ELR (cell line): ENCODE measurements at regions not wholly inside any gene's neighbourhood (a gene's known extent, or its start where the extent isn't known, plus 50 kb on each side); places are given as distances from the start of the nearest gene placed in this dataset.
A peak's percentile ranks its signal among the peaks of the same experiment; 100 is the strongest.
"Not testable (repeated sequence)": the region's sequence is repeated elsewhere in the genome, so short reads cannot be mapped to it uniquely, and the experiment has no call there.

ENCODE experiments used
- DNase-seq: peaks from one replicate; pipeline ENCODE4 v3.0.0-alpha.2; 2015; ENCODE audit warnings: low read depth

DNA sequence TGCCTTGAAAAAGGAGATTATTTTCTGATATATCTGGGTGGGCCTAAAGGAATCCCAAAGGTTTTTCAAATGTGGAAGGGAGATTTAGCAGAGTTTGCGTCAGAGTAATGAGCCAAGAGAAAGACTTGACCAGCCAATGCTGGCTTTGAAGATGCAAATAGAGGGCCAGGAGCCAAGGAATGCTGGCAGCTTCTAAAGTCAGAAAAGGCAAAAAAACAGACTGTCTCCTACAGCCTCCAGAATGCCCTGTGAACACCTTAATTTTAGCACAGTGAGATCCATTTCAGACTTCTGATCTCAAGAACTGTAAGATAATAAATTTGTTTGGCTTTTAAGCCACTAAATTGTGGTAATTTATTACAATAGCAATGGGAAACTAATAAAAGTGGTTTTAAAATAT lies 122.6 kb upstream of the FREM1 start:
- no peak for DNase-seq

DNA sequence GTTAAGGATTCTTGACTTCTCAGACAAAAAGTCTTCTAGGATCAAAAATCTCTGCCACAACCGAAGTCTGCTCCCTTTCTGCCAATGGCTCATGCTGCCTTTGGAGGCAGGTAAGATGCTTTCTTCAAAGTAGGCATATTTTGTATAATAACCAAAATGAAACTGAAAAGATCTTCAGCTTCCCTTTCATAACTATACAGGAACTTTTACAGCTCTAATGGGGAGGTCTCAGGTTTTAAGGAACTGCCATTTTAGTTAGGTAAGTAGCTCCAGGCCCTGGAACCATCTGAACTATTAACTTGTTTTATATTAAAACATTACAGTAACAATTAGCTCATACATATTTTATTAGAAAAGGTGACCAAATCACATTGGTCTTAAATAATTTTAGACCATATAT lies 110.9 kb upstream of the FREM1 start:
- DNase-seq, result no peak

DNA sequence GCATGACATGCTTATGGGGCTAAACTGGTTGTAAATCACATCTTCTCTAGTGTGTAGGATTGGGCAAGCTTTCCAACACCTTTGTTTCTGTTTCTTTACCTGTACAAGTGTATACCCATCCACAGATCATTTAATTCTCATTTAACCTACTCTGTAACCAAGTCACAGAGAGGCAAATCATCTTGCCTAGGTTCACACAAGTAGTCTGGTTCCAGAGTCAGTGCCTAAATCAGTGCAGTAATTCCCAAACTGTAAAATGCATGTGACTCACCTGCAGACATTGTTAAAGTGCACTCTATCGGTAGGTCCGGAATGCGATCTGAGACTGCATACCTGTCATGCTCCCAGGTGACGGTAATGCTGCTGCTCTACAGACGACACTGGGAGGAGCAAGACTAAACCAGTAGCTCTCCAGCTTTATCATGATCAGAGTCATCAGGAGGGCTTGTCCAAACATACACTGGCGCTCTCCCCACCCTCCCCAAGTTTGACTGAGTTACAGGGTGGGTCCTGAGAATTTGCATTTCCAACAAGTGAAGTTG lies 107.9 kb upstream of the FREM1 start:
- no peak for DNase-seq

DNA sequence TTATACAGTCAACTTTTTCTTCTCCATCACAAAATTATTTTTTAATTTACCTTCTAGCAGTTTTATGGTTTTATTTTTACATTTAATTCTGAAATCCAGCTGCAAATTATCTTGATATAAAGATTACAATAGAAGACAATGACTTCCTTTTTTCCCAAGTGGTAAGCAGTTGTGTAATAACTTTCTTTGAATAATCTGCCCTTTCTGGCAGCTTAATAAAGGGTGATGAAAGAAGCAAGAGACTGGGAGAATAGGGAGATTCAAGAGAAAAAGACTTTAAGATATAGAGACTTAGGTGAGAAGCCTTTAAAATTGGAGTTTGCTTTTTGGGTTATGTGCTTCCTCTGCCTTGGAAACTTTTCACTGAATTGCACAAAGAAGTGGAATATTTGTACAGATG lies 100.4 kb upstream of the FREM1 start:
- DNase-seq, result no peak

- DNase-seq, result no peak
These were observed 97.5 kb upstream of the FREM1 start for GRCh38 chr9:15007698-15008097.

DNA sequence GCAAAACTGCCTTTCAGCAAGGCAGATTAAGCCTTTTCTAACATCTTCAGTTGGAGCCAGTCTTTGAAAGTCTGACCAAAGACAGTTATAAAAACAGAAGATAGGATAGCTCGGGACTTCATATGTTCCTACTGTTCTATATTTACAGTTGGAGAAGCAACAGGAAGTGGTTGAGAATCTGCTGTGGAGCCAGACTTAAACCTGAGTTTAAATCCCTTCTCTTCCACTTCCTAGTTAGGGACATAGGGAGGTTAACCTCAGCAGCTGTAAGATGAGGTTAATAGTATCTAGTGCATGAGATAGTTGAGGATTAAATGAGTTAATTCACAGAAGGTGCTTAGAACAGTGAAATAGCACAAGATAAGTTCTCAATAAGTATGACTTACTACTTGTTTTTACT lies 84.5 kb upstream of the FREM1 start:
- DNase-seq, result no peak

DNA sequence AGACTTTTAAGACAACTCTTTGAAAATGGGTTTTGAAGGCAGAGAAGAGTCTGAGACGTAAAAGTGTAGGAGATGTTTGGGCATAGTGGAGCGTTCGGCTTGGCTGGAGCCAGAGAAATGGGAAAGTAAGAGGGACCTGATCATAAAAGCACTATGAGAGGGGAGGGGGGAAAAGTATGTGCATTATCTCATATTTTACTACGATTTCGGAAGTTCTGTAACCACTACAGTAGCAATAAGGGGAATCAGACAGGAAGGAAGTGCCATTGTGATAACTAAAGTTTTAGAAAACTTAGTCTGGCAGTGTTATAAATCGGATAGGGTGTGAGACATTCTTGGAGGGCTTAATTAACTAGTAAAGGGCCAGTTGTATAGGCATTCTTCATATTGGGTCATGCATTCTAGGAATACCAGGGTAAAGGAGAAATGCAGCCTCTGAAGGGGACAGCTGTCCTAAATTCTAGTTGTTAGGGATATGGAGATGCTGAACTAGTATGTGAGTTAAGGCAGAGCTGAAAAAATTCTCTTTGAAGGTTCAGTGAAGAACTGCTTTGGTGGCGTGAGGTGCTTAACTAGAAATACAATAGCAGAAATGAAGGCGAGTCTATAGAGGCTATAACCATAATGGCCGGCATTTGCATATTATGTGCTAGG lies 83.8 kb upstream of the FREM1 start:
- no peak for DNase-seq

DNA sequence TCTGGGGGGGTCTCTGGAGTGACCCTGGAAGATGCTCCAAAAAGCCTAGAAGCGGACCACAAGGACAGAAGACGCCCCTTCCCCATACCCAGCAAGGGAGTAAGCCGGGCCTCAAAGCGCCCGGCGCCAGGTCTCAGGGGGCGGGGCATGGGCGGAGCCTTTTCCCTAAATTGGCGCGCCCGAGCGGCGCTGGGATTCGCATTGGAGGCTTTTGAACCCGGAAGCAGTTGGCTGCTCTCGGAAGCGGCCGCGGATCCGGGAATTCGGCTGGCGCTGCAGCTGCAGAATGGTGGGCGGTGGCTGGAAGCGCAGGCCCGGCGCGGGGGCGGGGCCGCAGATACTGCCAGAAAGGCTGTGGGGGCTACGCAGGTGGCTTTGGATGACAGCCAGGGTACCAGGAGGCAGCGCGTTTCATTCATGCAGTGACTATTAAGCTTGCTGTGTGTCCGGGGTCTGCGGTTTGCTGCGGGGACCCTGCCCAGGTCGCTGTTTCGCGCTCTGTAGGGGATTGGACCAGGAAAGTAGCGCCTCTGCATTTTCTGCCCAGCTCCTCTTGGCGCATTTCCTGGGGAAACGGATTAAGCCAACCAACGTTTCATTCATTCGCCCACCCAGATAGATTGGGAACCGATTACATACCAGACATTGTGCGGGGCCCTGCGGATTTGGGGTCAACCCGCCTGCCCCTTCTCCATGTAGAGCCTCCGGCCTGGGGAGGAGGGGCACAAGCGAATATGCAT lies 83.0 kb upstream of the FREM1 start:
- peak; percentile 29 for DNase-seq

GRCh38 chr9:14992516-14992915 lies 82.3 kb upstream of the FREM1 start:
- no peak for DNase-seq

- no peak for DNase-seq
These were observed 81.9 kb upstream of the FREM1 start for GRCh38 chr9:14992081-14992480.

GRCh38 chr9:14990647-14991046 lies 80.4 kb upstream of the FREM1 start:
- not testable (repeated sequence) for DNase-seq

DNA sequence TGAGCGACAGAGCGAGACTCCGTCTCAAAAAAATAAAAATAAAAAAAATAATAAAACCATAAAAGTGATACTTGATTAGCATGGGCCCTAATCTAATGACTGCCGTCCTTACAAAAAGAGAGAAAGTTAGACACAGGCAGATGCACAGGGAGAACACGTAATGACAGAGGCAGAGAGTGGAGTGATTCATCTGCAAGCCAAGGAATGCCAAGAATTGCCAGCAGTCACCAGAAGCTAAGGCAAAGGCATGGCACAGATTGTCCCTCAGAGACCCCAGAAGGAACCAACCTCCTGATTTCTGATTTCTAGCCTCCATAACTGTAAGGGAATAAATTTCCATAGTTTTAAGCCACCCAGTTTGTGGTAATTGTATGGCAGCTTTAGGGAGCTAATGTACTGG lies 79.6 kb upstream of the FREM1 start:
- DNase-seq, result no peak

DNA sequence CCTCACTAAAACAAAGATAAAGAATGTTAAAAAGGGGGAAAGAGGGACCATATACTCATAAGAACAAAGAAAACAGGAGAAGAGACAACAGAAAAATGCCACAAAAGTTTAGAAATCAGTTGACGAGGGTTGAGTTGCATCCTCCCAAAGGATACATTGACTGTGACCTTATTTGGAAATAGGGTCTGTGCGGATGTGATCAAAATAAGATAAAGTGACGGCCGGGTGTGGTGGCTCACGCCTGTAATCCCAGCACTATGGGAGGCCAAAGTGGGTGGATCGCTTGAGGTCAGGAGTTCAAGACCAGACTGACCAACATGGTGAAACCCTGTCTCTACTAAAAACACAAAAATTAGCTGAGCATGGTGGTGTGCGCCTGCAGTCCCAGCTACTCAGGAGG lies 79.1 kb upstream of the FREM1 start:
- not testable (repeated sequence) for DNase-seq

DNA sequence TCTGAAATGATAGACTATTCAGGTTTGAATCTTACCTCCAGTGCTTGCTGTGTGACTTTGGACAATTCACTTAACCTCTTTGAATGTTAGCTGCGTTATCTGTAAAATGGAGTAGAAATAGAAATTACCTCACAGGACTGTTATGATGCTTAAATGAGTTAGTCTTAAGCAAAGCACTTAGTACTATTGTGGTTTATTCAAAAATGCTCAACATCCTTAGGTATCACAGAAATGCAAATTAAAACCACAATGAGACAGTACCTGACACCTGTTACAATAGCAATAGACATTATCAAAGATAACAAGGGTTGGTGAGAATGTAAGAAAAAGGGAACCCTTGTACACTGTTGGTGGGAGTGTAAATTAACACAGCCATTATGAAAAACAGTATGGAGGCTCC lies 77.6 kb upstream of the FREM1 start:
- no peak for DNase-seq

- no peak for DNase-seq
These were observed 75.2 kb upstream of the FREM1 start for GRCh38 chr9:14985419-14985818.

GRCh38 chr9:14983599-14983998 lies 73.4 kb upstream of the FREM1 start:
- DNase-seq, result no peak

DNA sequence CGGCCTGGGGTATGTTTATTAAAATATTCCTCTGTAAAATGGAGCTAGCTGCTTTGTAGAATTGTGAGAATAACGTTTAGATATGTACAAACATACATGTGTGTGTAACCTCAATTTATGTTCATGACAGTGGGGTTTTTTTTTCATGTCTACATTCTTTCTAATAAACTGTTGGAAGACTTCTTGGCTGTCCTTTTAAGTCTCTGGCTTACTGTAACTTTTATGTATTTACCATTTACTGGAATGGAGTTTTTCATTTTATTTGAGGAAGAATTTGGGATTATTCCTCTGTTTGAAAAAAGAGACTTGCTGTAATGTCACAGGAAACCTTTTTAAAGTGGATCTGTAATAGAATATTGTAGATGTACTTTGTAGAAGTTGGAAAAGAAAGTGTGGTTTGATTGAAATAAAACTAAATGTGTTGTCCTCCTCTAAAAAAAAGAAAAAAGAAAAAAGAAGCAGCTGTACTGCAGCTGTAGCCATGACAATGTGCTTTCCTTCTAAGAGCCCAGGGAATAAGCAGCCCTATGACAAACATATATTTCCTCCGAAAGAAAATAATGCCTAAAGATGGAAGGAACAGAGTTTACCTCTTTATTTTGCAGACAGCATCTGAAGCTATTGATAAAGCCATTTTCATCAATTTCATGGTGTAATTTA lies 71.2 kb upstream of the FREM1 start:
- no peak for DNase-seq

DNA sequence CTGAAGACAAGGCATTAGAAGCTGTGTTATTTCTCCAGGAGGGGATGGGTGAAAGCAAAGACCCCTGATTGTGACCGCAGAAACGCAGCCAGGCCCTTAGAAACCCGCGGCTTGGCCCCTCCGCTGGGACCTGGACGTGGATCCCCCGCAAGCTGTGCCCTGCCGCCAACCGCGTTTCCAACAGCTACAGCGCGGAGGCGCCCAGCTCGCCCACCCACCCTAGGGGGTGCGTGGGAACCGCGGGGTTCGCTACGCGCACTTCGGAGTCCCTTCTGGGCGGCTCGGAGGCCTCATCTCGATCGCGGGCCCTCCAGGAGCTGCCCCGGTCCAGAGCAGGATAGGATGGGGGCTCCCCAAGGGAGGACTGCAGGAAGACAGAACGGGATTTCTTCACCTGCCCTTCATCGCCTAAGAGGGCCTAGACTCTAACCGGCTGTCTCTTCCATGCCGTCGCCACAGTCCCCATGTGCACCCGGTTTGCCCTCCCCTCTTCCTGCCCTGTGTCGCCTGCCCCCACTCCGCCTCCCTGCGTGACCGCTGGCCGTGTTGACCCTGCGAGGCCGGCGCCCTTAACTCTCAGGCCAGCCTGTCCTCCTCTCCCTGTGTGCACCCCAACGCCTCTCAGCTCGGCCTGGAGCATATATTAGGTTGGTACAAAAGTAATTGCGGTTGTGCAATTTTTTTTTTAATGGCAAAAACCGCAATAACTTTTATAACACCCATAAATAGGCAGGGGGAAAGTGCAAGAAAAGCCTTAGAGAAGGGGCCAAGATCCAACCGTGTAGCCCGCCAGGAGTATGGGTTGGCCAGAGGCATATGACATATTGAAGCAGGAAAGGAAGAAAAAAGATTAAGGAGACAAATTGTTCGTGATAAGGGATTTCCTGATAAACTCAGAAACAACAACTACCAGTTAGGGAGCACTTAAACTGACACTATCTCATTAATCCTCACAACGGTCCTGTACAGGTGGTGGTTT lies 68.1 kb upstream of the FREM1 start:
- DNase-seq, result no peak

GRCh38 chr9:14967450-14968321 lies 57.5 kb upstream of the FREM1 start:
- no peak for DNase-seq

DNA sequence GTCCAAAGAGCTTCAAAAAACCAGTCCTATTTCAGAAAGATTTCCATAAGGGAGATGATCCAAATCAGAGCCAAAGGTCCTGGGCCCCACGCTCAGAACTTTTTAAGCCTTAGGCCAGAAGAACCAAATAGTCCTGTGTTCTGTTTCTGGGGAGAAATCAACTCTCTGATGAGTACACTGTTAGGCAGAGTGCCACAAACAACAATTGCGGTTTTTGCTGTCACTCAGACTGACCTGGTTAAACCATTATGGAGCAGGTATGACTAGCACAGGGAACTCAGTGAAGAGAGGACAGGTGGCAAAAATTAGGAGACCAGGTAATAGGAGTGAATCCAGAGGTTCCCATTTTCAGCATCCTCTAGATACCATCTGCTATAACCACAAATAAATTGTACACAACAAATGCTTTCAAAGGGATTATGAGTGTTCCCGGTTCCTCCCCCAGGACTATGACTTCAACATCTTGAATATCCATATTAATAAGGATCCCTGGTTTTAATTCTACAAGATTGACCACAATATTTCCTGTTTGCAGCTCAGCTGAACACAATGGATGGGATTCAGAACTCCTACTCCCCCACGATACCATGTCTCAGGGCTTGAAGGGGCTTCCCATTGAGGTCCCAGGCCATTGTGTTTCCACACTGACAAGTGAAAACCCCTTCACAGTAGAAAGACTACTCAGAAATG lies 52.1 kb upstream of the FREM1 start:
- DNase-seq, result no peak
